Motor neuron (in vitro differentiated cells): ENCODE measurements at regions not wholly inside any gene's neighbourhood (a gene's known extent, or its start where the extent isn't known, plus 50 kb on each side); places are given as distances from the start of the nearest gene placed in this dataset.
"Not testable (repeated sequence)": the region's sequence is repeated elsewhere in the genome, so short reads cannot be mapped to it uniquely, and the experiment has no call there.

Source experiments
- ATAC-seq, 8 experiments: fragments of 200-7000 bp; cut with Tn5 transposase; replicated peaks in 6 of 8; 2 replicates each; pipeline ENCODE4 v1.8.0; 2021; ENCODE audit warnings: mild to moderate bottlenecking in 8 of 8, moderate library complexity in 8 of 8
- H3K27ac ChIP-seq, 2 donors: fragments of 250-450 bp; sonication (Bioruptor Pico); 2 replicates each; pipeline ENCODE4 v1.9.0; 2021; ENCODE audit warnings: antibody characterized with exemption in 2 of 2, mild to moderate bottlenecking in 2 of 2, moderate library complexity in 1 of 2
- H3K4me1 ChIP-seq, 2 donors: fragments of 250-450 bp; sonication (Bioruptor Pico); replicated peaks in 1 of 2; 2 replicates each; pipeline ENCODE4 v1.6.1; 2021; ENCODE audit warnings: antibody characterized with exemption in 2 of 2, mild to moderate bottlenecking in 2 of 2, moderate library complexity in 1 of 2
- H3K4me3 ChIP-seq, 5 donors: fragments of 250-450 bp; sonication (Bioruptor Pico); 2 replicates each; pipeline ENCODE4 v1.9.0; 2021; ENCODE audit warnings: antibody characterized with exemption in 5 of 5, mild to moderate bottlenecking in 5 of 5, moderate library complexity in 4 of 5
- WGBS, 10 experiments: fragments of 450-650 bp; shearing (Covaris generic); methylation state at CpG; one replicate each; pipeline ENCODE4 v1.0.0; 2022; 5-methylcytosine and 5-hydroxymethylcytosine counted together
- in situ Hi-C, 9 experiments: fragments of 400-800 bp; cut with MboI; loops; one replicate each; pipeline ENCODE4 v1.15.0; 2021; ENCODE audit warnings: low sequenced_read_pairs in 9 of 9, low pct_unique_long_range_greater_than_20kb in 2 of 9; ENCODE audit not compliant: unreplicated experiment in 9 of 9

GRCh38 chr10:7050024-7050423 is 360.8 kb downstream of the SFMBT2 start:
- H3K27ac ChIP-seq, ATAC-seq, H3K4me1 ChIP-seq, H3K4me3 ChIP-seq, in situ Hi-C loops: not testable (repeated sequence)
- WGBS, 10 experiments, result 13 to 95% (median 76%) methylated on average over 1 to 3 of the region's 3 CpGs; no CpG with 5 or more reads in 2 of the 10 experiments

- ATAC-seq, result no peak
- no peak overlapping the region for H3K4me3 ChIP-seq
- no peak overlapping the region for H3K27ac ChIP-seq
- 20 to 95% (median 79%) methylated on average over 2 to 6 of the region's 6 CpGs for WGBS, 10 experiments
- no peaks in the 10 kb centered on the region for H3K4me1 ChIP-seq
- in situ Hi-C loops, result no loop called here
Measured at GRCh38 chr10:7048061-7048460, 362.8 kb downstream of the SFMBT2 start.

GRCh38 chr10:7046615-7047014 is 364.2 kb downstream of the SFMBT2 start:
- in situ Hi-C loops, result no loop called here
- no peak overlapping the region for H3K27ac ChIP-seq

GRCh38 chr10:7045891-7046599 is 364.8 kb downstream of the SFMBT2 start:
- Histone ChIP-seq H3K4me3 (no peak overlapping the region), H3K27ac (no peak overlapping the region)

More at GRCh38 chr10:7046615-7047014, 364.2 kb downstream of the SFMBT2 start:
- Histone ChIP-seq H3K4me3 (no peak overlapping the region), H3K4me1 (peaks cover 7 to 10% of the 10 kb centered on the region in 2 donors)
- WGBS, 10 experiments, result 0 to 88% (median 52%) methylated on average over 1 to 2 of the region's 2 CpGs; no CpG with 5 or more reads in 2 of the 10 experiments
- ATAC-seq, result no peak

GRCh38 chr10:7043055-7043653 is 367.7 kb downstream of the SFMBT2 start:
- Histone ChIP-seq H3K27ac (no peak overlapping the region), H3K4me1 (peaks cover 10% of the 10 kb centered on the region in 2 donors), H3K4me3 (no peak overlapping the region)
- in situ Hi-C loops, result no loop called here
- ATAC-seq, result peak in 1 of 8 experiments; percentile 17
- 0 to 100% (median 92%) methylated on average over 1 to 2 of the region's 3 CpGs; no CpG with 5 or more reads in 5 of the 10 experiments for WGBS, 10 experiments

More at GRCh38 chr10:7045891-7046599, 364.8 kb downstream of the SFMBT2 start:
- 0 to 86% (median 56%) methylated on average over 1 to 4 of the region's 4 CpGs for WGBS, 10 experiments
- ATAC-seq, result no peak
- in situ Hi-C loops, result no loop called here
- peaks cover 10% of the 10 kb centered on the region in 2 donors for H3K4me1 ChIP-seq

GRCh38 chr10:7042419-7043054 is 368.3 kb downstream of the SFMBT2 start:
- ATAC-seq, result peak in 3 of 8 experiments; percentile 37 to 76 (median 63)
- peaks cover 10% of the 10 kb centered on the region in 2 donors for H3K4me1 ChIP-seq
- in situ Hi-C loops, result no loop called here
- no peak overlapping the region for H3K4me3 ChIP-seq
- H3K27ac ChIP-seq, result no peak overlapping the region
- WGBS, 10 experiments, result 20 to 100% (median 80%) methylated on average over 1 to 5 of the region's 6 CpGs; no CpG with 5 or more reads in 3 of the 10 experiments

- peaks cover 10% of the 10 kb centered on the region in 2 donors for H3K4me1 ChIP-seq
- peak in 6 of 8 experiments; percentile 20 to 78 (median 44) for ATAC-seq
- in situ Hi-C loops, result no loop called here
- H3K27ac ChIP-seq, result no peak overlapping the region
- H3K4me3 ChIP-seq, result no peak overlapping the region
- 0 to 90% (median 80%) methylated on average over 1 to 4 of the region's 4 CpGs; no CpG with 5 or more reads in 3 of the 10 experiments for WGBS, 10 experiments
Measured at GRCh38 chr10:7042000-7042399, 368.8 kb downstream of the SFMBT2 start.

- Histone ChIP-seq H3K4me3 (no peak overlapping the region), H3K4me1 (peaks cover 10% of the 10 kb centered on the region in 2 donors), H3K27ac (no peak overlapping the region)
- 80 to 92% (median 90%) methylated on average over 1 to 8 of the region's 11 CpGs; no CpG with 5 or more reads in 6 of the 10 experiments for WGBS, 10 experiments
- in situ Hi-C loops, result no loop called here
- ATAC-seq, result no peak
Measured at GRCh38 chr10:7040681-7041080, 370.2 kb downstream of the SFMBT2 start.

- peaks cover 10% of the 10 kb centered on the region in 2 donors for H3K4me1 ChIP-seq
- no peak overlapping the region for H3K27ac ChIP-seq
- in situ Hi-C loops, result no loop called here
- H3K4me3 ChIP-seq, result no peak overlapping the region
- ATAC-seq, result no peak
Measured at GRCh38 chr10:7039859-7040258, 371.0 kb downstream of the SFMBT2 start.

GRCh38 chr10:7038416-7038815 is 372.4 kb downstream of the SFMBT2 start:
- WGBS, 10 experiments, result 45 to 86% (median 65%) methylated on average over 1 of the region's 1 CpG; no CpG with 5 or more reads in 4 of the 10 experiments
- Histone ChIP-seq H3K4me3 (no peak overlapping the region), H3K4me1 (peaks cover 10% of the 10 kb centered on the region in 2 donors), H3K27ac (no peak overlapping the region)
- no peak for ATAC-seq
- in situ Hi-C loops, result no loop called here

- not testable (repeated sequence) for ATAC-seq
Measured at GRCh38 chr10:7037434-7037833, 373.4 kb downstream of the SFMBT2 start.

GRCh38 chr10:7036951-7037350 is 373.9 kb downstream of the SFMBT2 start:
- no peak overlapping the region for H3K27ac ChIP-seq
- no peak overlapping the region for H3K4me3 ChIP-seq
- in situ Hi-C loops, result no loop called here
- H3K4me1 ChIP-seq, result peaks cover 3 to 6% of the 10 kb centered on the region in 2 donors
- WGBS, 10 experiments, result 20 to 95% (median 78%) methylated on average over 1 to 2 of the region's 2 CpGs; no CpG with 5 or more reads in 2 of the 10 experiments
- no peak for ATAC-seq

More at GRCh38 chr10:7037434-7037833, 373.4 kb downstream of the SFMBT2 start:
- H3K4me3 ChIP-seq, H3K27ac ChIP-seq, in situ Hi-C loops, H3K4me1 ChIP-seq: not testable (repeated sequence)
- no CpG with 5 or more reads among the region's 2 CpGs for WGBS, 10 experiments

- in situ Hi-C loops, result no loop called here
- Histone ChIP-seq H3K4me1 (no peaks in the 10 kb centered on the region), H3K4me3 (no peak overlapping the region), H3K27ac (no peak overlapping the region)
- 43 to 87% methylated on average over 3 of the region's 10 CpGs; no CpG with 5 or more reads in 8 of the 10 experiments for WGBS, 10 experiments
- no peak for ATAC-seq
Measured at GRCh38 chr10:7035126-7035761, 375.6 kb downstream of the SFMBT2 start.
